ENCODE measurements at regions not wholly inside any gene's neighbourhood (a gene's known extent, or its start where the extent isn't known, plus 50 kb on each side); places are given as distances from the start of the nearest gene placed in this dataset.
A peak's percentile ranks its signal among the peaks of the same experiment; 100 is the strongest.
"Not testable (repeated sequence)": the region's sequence is repeated elsewhere in the genome, so short reads cannot be mapped to it uniquely, and the experiment has no call there.

- intact Hi-C loops (cut with DNase I): no loop called here
- DNase-seq: no peak
These were observed 328.4 kb upstream of the GNAI1 start for GRCh38 chr7:79806161-79806734.

GRCh38 chr7:79790656-79791262, 337.3 kb upstream of the MAGI2 start:
- ATAC-seq (ENCODE audit: poor library complexity): no peak
- DNase-seq: no peak
- intact Hi-C loops (cut with DNase I): no loop called here

More at GRCh38 chr7:79806161-79806734, 328.4 kb upstream of the GNAI1 start:
- ATAC-seq (ENCODE audit: poor library complexity): no peak

GRCh38 chr7:79789584-79790345, 336.3 kb upstream of the MAGI2 start:
- DNase-seq (no peak), ATAC-seq (ENCODE audit: poor library complexity) (no peak)
- intact Hi-C loops (cut with DNase I): no loop called here

- ATAC-seq (ENCODE audit: poor library complexity): no peak
- intact Hi-C loops (cut with DNase I): no loop called here
- no peak for DNase-seq
These were observed 334.2 kb upstream of the MAGI2 start for GRCh38 chr7:79787623-79788022.

- intact Hi-C loops (cut with DNase I): no loop called here
- ATAC-seq (ENCODE audit: poor library complexity): no peak
These were observed 333.6 kb upstream of the MAGI2 start for GRCh38 chr7:79787096-79787495.

GRCh38 chr7:79786187-79786586, 332.7 kb upstream of the MAGI2 start:
- ATAC-seq (ENCODE audit: poor library complexity) (no peak), DNase-seq (no peak)
- intact Hi-C loops (cut with DNase I): no loop called here

More at GRCh38 chr7:79787096-79787495, 333.6 kb upstream of the MAGI2 start:
- no peak for DNase-seq

- intact Hi-C loops (cut with DNase I): no loop called here
- ATAC-seq (ENCODE audit: poor library complexity): no peak
- DNase-seq: no peak
These were observed 332.1 kb upstream of the MAGI2 start for GRCh38 chr7:79785556-79785955.

- intact Hi-C loops (cut with DNase I): no loop called here
- no peak for DNase-seq
- no peak for ATAC-seq (ENCODE audit: poor library complexity)
These were observed 329.4 kb upstream of the MAGI2 start for GRCh38 chr7:79782906-79783305.

- intact Hi-C loops (cut with DNase I): no loop called here
- DNase-seq (no peak), ATAC-seq (ENCODE audit: poor library complexity) (no peak)
These were observed 328.8 kb upstream of the MAGI2 start for GRCh38 chr7:79782256-79782655.

GRCh38 chr7:79781716-79782115, 328.2 kb upstream of the MAGI2 start:
- no peak for DNase-seq
- intact Hi-C loops (cut with DNase I): no loop called here
- ATAC-seq (ENCODE audit: poor library complexity): peak; percentile 64

- DNase-seq (no peak), ATAC-seq (ENCODE audit: poor library complexity) (no peak)
- intact Hi-C loops (cut with DNase I): no loop called here
These were observed 325.6 kb upstream of the MAGI2 start for GRCh38 chr7:79778786-79779770.

- no peak for ATAC-seq (ENCODE audit: poor library complexity)
- DNase-seq: no peak
- intact Hi-C loops (cut with DNase I): no loop called here
These were observed 322.4 kb upstream of the MAGI2 start for GRCh38 chr7:79775911-79776310.

- DNase-seq (no peak), ATAC-seq (ENCODE audit: poor library complexity) (no peak)
- intact Hi-C loops (cut with DNase I): no loop called here
These were observed 320.7 kb upstream of the MAGI2 start for GRCh38 chr7:79774150-79774549.

GRCh38 chr7:79770970-79771369, 317.5 kb upstream of the MAGI2 start:
- no peak for DNase-seq
- ATAC-seq (ENCODE audit: poor library complexity): no peak
- intact Hi-C loops (cut with DNase I): no loop called here

- DNase-seq (no peak), ATAC-seq (ENCODE audit: poor library complexity) (no peak)
- intact Hi-C loops (cut with DNase I): no loop called here
These were observed 316.6 kb upstream of the MAGI2 start for GRCh38 chr7:79770063-79770462.

- ATAC-seq (ENCODE audit: poor library complexity); intact Hi-C loops (cut with DNase I); DNase-seq: not testable (repeated sequence)
These were observed 314.6 kb upstream of the MAGI2 start for GRCh38 chr7:79767876-79768560.

GRCh38 chr7:79767192-79767591, 313.7 kb upstream of the MAGI2 start:
- ATAC-seq (ENCODE audit: poor library complexity); DNase-seq; intact Hi-C loops (cut with DNase I): not testable (repeated sequence)

- intact Hi-C loops (cut with DNase I): no loop called here
- no peak for ATAC-seq (ENCODE audit: poor library complexity)
- DNase-seq: no peak
These were observed 308.5 kb upstream of the MAGI2 start for GRCh38 chr7:79761876-79762429.

Measured in Right ventricle myocardium superior (tissue), 1 donor.